A673 (cell line): ENCODE measurements at regions not wholly inside any gene's neighbourhood (a gene's known extent, or its start where the extent isn't known, plus 50 kb on each side); places are given as distances from the start of the nearest gene placed in this dataset.

Experiments
- EZH2 ChIP-seq: fragments of 200-600 bp; sonication (generic); IDR thresholded peaks from 2 replicates; pipeline ENCODE4 v1.6.1; 2017; ENCODE audit warnings: borderline replicate concordance, low read depth, mild to moderate bottlenecking, mixed read lengths, antibody characterized with exemption, low read length; ENCODE audit not compliant: poor library complexity, severe bottlenecking
- TF ChIP-seq, protein P1 (sequence below): fragments of 300-800, 200-600 bp; sonication (generic); conservative IDR thresholded peaks from 2 replicates; pipeline ENCODE4 v1.5.1; 2017; ENCODE audit warnings: low read depth, mild to moderate bottlenecking, antibody characterized with exemption, low read length, moderate library complexity, mixed read lengths

DNA sequence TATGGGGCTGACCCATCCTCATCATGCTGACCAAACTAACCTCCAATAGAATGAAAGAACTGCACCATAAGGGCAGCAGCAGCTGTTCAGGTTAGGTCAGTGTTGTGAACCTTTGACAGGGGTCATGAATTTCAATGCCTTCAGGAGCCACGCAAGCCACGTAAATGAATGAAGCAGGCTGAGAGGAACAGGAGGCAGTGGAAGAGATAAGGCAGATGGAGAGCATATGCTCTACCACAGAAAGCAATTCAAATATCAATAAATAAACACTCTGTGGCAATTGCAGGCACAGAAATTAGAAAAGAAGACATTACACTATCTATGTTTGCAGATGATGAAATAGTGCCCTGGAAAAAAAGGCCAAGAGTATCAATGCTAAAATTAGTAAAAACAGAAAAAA is 56.3 kb downstream of the SCG2 start:
- TF ChIP-seq, protein P1, sequence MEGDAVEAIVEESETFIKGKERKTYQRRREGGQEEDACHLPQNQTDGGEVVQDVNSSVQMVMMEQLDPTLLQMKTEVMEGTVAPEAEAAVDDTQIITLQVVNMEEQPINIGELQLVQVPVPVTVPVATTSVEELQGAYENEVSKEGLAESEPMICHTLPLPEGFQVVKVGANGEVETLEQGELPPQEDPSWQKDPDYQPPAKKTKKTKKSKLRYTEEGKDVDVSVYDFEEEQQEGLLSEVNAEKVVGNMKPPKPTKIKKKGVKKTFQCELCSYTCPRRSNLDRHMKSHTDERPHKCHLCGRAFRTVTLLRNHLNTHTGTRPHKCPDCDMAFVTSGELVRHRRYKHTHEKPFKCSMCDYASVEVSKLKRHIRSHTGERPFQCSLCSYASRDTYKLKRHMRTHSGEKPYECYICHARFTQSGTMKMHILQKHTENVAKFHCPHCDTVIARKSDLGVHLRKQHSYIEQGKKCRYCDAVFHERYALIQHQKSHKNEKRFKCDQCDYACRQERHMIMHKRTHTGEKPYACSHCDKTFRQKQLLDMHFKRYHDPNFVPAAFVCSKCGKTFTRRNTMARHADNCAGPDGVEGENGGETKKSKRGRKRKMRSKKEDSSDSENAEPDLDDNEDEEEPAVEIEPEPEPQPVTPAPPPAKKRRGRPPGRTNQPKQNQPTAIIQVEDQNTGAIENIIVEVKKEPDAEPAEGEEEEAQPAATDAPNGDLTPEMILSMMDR = no peak
- TF ChIP-seq EZH2 = no peak
